ENCODE measurements at regions not wholly inside any gene's neighbourhood (a gene's known extent, or its start where the extent isn't known, plus 50 kb on each side); places are given as distances from the start of the nearest gene placed in this dataset.

DNA sequence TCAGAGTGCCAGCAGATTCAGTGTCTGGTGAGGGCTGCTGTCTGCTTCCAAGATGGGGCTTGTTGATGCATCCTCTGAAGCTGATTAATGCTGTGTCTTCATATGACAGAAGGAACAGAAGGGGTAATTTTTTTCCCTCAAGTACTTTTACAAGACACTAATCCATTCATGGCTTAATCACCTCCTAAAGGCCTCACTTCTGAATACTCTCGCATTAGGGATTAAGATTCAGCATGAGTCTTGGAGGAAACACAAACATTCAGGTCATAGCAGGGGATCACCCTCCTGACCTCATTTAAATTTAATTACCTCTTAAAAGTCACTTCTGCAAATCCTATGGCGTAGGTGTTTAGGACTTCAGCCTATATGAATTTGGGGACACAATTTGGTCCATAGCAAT lies 1145.5 kb upstream of the PCDH10 start:
- TF ChIP-seq, protein P1, sequence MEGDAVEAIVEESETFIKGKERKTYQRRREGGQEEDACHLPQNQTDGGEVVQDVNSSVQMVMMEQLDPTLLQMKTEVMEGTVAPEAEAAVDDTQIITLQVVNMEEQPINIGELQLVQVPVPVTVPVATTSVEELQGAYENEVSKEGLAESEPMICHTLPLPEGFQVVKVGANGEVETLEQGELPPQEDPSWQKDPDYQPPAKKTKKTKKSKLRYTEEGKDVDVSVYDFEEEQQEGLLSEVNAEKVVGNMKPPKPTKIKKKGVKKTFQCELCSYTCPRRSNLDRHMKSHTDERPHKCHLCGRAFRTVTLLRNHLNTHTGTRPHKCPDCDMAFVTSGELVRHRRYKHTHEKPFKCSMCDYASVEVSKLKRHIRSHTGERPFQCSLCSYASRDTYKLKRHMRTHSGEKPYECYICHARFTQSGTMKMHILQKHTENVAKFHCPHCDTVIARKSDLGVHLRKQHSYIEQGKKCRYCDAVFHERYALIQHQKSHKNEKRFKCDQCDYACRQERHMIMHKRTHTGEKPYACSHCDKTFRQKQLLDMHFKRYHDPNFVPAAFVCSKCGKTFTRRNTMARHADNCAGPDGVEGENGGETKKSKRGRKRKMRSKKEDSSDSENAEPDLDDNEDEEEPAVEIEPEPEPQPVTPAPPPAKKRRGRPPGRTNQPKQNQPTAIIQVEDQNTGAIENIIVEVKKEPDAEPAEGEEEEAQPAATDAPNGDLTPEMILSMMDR (conservative IDR thresholded peaks at IDR 0.05; ENCODE audit: low read depth, low read length): no peak
- no peak for TF ChIP-seq EZH2 (IDR thresholded peaks at IDR 0.05; ENCODE audit: borderline replicate concordance, low read depth, low read length, poor library complexity, severe bottlenecking)
- ChIA-PET CTCF (no interaction called here), POLR2A (ENCODE audit: low non-redundant PET) (no interaction called here)
- peak; percentile 34 for DNase-seq (ENCODE audit: low spot score)
- Histone ChIP-seq H3K27ac (ENCODE audit: low read depth, low read length, poor library complexity, severe bottlenecking) (no peak overlapping the region), H3K36me3 (ENCODE audit: insufficient read depth, low read length, poor library complexity, severe bottlenecking) (no peaks in the 10 kb centered on the region), H3K9me3 (ENCODE audit: low read depth, low read length, poor library complexity, severe bottlenecking) (no peaks in the 10 kb centered on the region), H3K4me3 (ENCODE audit: low read depth, low read length, poor library complexity, severe bottlenecking) (no peak overlapping the region), H3K4me1 (ENCODE audit: insufficient read depth, low read length, poor library complexity, severe bottlenecking) (no peaks in the 10 kb centered on the region), H3K27me3 (replicated peaks; ENCODE audit: insufficient read depth, low read depth, low read length, poor library complexity) (no peaks in the 10 kb centered on the region)
- intact Hi-C loops (cut with micrococcal nuclease; ENCODE audit: unreplicated experiment): no loop called here
- no TSS peak for BruUV-seq (replicated peaks)

DNA sequence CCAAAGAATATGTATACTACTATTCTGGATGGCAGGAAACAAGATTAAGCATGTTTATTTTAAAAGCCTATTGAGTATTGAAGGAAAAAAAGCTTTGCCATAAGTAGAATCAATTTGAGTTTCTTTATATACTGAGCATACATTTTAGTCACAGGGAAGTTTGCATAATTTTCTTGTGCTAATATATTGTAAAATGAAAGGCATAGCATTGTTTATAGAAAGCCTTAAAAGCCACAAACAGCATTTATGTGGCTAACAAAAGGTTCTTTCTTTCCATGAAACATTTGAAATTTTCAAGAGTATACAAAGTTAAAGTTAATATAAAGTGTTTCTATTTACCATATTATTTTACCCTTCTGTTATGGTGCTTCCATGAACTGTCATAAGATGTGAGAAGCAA lies 1133.8 kb upstream of the PCDH10 start:
- POLR2A ChIA-PET (ENCODE audit: low non-redundant PET): no interaction called here

DNA sequence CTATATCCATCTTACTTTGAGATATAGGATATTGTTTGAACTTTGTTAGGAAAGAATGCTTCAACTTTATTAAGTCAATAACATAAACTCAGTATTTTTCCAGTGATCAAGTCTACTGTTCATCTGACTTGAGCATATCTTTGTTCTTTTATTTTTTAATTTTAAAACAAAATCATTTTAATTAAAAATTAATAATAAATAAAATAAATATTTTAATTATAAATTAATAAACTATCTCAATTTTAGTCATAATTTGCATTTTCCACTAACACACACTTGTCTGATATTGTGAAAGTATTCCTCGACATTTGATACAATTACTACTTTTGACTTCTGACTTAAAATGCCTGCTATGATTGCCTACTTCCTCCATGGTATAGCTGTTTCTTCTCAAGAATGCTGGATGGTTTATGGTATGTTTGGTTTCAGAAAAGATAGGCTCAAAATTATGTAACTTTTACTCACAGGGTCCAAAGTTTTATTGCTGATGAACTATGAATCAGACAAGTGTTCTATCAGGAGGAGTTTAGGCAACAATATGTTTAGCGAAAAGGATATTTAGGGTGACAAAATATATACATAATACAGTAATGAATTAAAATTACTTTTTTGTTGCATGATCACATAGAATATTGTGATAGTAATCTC lies 1132.3 kb upstream of the PCDH10 start:
- Histone ChIP-seq H3K4me3 (ENCODE audit: low read depth, low read length, poor library complexity, severe bottlenecking) (no peak overlapping the region), H3K27ac (ENCODE audit: low read depth, low read length, poor library complexity, severe bottlenecking) (no peak overlapping the region), H3K9me3 (ENCODE audit: low read depth, low read length, poor library complexity, severe bottlenecking) (no peaks in the 10 kb centered on the region), H3K4me1 (ENCODE audit: insufficient read depth, low read length, poor library complexity, severe bottlenecking) (no peaks in the 10 kb centered on the region), H3K36me3 (ENCODE audit: insufficient read depth, low read length, poor library complexity, severe bottlenecking) (no peaks in the 10 kb centered on the region), H3K27me3 (replicated peaks; ENCODE audit: insufficient read depth, low read depth, low read length, poor library complexity) (no peaks in the 10 kb centered on the region)
- intact Hi-C loops (cut with micrococcal nuclease; ENCODE audit: unreplicated experiment): no loop called here
- POLR2A ChIA-PET (ENCODE audit: low non-redundant PET): no interaction called here
- CTCF ChIA-PET: no interaction called here
- BruUV-seq (replicated peaks): no TSS peak
- TF ChIP-seq EZH2 (IDR thresholded peaks at IDR 0.05; ENCODE audit: borderline replicate concordance, low read depth, low read length, poor library complexity, severe bottlenecking): no peak
- TF ChIP-seq, protein P1 (conservative IDR thresholded peaks at IDR 0.05; ENCODE audit: low read depth, low read length): no peak
- no peak for DNase-seq (ENCODE audit: low spot score)

More for the DNA sequence above, 1133.8 kb upstream of the PCDH10 start:
- H3K4me3 ChIP-seq (ENCODE audit: low read depth, low read length, poor library complexity, severe bottlenecking): no peak overlapping the region
- DNase-seq (ENCODE audit: low spot score): no peak
- H3K4me1 ChIP-seq (ENCODE audit: insufficient read depth, low read length, poor library complexity, severe bottlenecking): no peaks in the 10 kb centered on the region
- CTCF ChIA-PET: no interaction called here
- intact Hi-C loops (cut with micrococcal nuclease; ENCODE audit: unreplicated experiment): no loop called here
- H3K27me3 ChIP-seq (replicated peaks; ENCODE audit: insufficient read depth, low read depth, low read length, poor library complexity): no peaks in the 10 kb centered on the region
- no TSS peak for BruUV-seq (replicated peaks)
- H3K36me3 ChIP-seq (ENCODE audit: insufficient read depth, low read length, poor library complexity, severe bottlenecking): no peaks in the 10 kb centered on the region
- no peaks in the 10 kb centered on the region for H3K9me3 ChIP-seq (ENCODE audit: low read depth, low read length, poor library complexity, severe bottlenecking)
- TF ChIP-seq, protein P1 (conservative IDR thresholded peaks at IDR 0.05; ENCODE audit: low read depth, low read length): no peak
- no peak for TF ChIP-seq EZH2 (IDR thresholded peaks at IDR 0.05; ENCODE audit: borderline replicate concordance, low read depth, low read length, poor library complexity, severe bottlenecking)
- H3K27ac ChIP-seq (ENCODE audit: low read depth, low read length, poor library complexity, severe bottlenecking): no peak overlapping the region
